HG03103 (cell line): ENCODE measurements at regions not wholly inside any gene's neighbourhood (a gene's known extent, or its start where the extent isn't known, plus 50 kb on each side); places are given as distances from the start of the nearest gene placed in this dataset.
"Not testable (repeated sequence)": the region's sequence is repeated elsewhere in the genome, so short reads cannot be mapped to it uniquely, and the experiment has no call there.

Experiments
- ATAC-seq: cut with Tn5 transposase; IDR thresholded peaks from one replicate; pipeline ENCODE4 v1.9.1; 2021; ENCODE audit warnings: low read depth; ENCODE audit not compliant: unreplicated experiment

DNA sequence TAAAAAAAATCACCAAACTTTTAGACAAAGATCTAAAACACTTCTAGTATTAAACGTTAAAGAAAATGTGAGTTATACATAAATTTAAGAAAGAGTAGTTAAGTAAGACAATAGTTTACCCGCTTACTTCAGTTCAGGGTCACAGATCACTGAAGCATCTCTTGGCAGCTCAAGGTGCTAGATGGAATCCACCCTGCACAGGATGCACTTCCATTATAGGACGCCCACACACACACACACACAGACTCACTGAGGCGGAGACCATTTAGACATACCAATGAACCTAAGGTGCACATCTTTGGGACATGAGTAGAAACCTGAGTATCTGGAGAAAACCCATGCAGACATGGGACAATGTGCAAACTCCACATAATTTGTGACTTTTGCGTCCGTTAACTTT lies 630.6 kb upstream of the ZNF804A start:
- no peak for ATAC-seq

DNA sequence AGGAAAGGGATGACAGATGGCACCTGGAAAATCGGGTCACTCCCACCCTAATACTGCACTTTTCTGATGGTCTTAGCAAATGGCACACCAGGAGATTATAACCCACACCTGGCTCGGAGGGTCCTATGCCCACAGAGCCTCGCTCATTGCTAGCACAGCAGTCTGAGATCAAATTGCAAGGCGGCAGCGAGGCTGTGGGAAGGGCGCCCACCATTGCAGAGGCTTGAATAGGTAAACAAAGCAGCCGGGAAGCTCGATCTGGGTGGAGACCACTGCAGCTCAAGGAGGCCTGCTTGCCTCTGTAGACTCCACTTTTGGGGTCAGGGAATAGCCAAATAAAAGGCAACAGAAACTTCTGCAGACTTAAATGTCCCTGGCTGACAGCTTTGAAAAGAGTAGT lies 622.7 kb upstream of the ZNF804A start:
- not testable (repeated sequence) for ATAC-seq

DNA sequence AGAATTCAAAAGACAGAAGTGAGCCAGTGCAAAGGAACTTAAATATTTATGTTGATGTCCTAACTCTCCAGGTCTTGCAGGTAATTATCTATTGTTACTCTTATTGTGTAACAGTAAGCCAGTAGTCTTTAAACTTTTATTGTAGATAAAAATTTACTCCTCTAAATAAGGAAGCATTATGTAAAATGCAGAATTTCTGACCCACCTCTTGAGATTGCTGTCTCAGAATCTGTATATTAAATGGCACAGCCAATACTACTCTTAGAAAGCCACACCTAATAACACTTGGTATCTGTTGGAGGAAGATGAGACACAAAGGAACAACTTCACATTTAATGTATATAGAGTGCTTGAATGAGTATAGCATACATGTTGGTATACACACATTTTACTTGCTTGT lies 613.5 kb upstream of the ZNF804A start:
- ATAC-seq, result no peak

DNA sequence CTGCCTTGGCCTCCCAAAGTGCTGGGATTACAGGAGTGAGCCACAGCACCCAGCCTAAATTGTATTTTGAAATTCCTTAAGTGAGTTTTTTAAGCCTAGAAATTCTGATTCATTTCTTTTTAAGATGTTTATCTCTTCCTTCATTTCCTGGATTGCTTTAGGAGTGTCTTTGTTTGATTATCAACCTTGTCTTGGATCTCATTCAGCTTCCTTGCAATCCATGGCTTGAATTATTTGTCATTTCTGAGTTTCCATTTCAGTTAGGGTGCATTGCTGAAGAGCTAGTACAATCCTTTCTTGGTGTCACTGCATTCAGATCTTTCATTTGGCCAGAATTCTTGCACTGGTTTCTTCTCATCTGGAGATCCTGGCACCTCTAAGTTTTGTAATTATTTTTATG lies 606.4 kb upstream of the ZNF804A start:
- ATAC-seq, result no peak

DNA sequence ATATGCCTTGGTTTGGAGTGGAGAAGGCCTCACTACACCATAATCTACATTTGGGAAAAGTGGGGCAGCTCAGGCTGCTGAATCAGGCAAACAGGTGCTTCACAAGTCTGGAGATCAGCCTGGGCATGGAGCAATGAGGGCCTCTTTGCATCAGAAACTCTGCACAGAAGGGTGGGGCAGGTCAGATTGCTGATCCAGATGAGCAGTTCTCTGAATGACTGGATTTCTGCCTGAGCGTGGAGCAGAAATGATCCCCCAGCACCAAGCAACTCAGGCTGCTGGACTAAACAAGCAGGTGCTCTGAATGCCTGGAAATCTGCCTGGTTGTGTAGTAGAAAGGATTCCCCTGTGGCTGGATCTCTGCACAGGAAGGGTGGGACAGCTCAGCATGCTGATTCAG lies 605.3 kb upstream of the ZNF804A start:
- no peak for ATAC-seq

DNA sequence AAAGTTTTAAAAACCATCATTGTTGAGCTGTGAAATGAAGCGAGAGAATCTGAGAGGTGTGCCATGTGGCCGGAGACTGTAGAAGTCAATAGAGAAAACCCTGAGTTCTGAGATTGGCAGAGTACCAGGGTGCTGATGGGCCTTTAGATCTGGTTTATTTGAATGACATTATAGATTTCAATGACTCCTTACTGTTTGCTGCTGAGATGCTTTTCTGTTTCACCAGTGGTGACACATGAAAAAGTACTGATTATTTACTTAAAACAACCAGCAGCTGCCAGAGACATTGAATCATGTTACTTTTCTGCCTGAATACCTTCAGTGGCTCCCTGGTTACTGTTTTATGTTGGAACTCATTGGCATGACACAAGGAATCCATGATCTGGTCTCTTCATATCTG lies 602.7 kb upstream of the ZNF804A start:
- no peak for ATAC-seq

DNA sequence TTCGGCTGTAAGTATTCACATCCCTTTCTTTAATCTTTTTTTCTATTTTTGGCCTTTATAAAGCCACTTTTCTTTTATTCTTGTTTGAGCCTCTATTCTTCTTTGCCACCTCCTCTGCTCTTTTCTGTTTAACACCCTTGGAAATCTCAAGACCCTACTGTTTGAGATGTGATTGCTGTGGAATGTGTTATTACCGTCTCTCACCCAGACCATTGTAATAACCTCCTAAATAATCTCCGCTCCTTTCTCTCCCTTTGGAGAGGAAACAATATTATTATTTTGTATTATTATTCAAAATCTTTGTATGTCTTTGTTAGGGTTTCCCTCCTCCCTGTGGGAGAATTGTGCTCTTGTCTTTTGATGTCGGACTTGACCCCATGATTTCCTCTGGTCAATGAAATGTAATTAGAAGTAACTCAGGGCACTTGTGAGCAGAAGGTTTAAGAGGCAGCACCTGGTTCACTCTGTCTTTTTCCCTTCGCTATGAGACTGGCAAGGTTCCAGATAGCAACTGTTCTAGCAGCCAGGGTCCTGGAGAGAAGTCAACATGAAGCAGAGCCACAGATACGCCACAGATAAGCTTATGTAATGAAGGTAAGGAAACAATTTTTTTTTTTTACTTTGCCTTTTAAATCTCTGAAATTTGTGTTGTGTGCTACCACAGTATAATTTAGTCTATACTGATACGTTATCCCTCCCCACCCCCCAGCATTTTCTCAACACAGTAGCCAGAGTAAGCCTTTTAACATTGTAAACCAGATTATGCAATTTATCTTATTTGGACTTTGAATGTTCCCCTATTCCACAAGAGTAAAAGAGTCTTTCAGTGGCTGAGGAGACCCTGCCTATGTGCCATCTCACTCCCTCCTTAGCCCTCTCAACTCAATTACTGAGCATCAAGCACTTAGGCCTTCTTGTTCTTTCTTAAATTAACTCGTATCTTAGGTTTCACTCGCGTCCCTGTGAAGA lies 601.2 kb upstream of the ZNF804A start:
- ATAC-seq, result no peak

DNA sequence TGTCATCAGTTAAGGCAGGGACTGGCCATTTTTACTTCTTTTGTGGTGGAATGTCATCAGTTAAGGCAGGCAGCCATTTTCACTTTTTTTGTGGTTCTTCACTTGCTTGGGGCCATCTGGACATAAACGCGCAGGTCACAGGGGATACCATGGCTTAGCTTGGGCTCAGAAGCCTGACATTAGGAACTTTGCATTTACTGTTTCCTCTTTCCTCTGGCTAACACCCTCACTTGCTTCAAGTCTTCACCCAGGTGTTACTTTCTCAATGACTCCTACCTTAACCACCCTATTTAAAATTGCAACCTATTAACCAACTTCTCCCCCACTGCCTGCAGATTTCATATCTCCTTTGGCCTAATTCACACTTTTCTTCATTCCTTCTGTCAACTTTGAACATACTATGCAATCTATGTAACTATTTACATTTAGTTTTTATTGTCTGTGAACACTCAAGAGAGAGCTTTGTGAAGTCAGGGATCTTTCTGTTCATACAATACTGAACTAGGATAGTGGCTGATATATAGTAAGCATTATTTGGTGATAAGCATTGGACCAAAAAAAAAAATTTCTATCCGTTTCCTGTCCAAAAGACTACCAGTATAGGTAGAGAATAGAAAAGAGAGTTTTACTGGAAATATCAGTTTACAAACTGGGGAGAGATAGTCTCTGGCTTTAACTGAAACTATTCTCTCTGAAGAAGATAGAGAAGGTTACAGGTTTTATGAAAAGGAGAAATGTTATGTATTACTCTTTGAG lies 600.1 kb upstream of the ZNF804A start:
- ATAC-seq, result peak; percentile 48

DNA sequence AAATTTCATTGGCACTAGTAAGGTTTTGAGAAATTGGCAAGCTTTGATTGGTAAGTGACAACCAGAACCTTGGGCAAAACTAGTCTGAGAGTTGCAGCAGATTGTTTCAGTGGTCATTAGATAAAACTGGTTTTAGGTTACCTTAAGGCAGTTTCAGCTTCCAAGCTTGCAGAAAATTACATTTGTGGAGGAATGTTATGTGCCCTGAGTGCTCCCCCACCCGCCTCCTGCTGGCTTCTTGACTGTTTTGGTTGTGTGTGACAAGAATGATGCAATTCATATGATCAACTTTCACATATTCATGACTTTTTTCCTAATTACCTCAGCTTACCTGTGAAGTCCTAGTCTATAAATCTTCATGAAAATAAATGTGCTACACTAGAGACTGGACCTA lies 599.5 kb upstream of the ZNF804A start:
- peak; percentile 20 for ATAC-seq

DNA sequence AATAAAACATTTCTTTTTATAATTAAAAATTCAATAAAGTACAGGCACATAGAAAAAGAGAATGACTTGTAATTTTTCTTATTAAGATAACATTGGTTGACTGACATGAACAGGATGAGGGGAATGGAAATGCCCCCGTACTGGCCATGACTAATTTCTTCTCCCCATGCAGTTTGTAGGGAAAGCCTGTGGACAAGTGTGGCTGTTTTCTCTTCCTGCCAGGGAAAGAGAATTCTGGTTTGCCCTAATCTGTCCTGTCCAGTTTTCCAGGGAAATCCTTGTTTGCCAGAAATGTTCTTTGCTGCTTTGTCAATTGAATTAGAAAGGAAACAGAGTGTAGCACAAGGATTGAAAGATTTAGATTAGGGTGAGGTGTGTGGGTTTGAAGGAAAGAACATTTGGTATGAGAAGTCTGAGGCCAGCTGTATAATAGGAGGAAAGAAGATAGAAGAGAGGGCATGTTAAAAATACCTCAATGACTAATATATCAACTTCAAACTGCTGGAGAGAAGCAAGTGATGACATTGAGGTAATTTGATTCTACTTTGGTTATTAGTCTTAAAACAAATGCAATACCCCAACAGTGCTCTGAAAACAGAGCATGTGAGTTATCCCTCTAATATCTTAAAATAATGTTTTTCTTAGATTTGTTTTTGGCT lies 593.9 kb upstream of the ZNF804A start:
- ATAC-seq, result peak; percentile 69

DNA sequence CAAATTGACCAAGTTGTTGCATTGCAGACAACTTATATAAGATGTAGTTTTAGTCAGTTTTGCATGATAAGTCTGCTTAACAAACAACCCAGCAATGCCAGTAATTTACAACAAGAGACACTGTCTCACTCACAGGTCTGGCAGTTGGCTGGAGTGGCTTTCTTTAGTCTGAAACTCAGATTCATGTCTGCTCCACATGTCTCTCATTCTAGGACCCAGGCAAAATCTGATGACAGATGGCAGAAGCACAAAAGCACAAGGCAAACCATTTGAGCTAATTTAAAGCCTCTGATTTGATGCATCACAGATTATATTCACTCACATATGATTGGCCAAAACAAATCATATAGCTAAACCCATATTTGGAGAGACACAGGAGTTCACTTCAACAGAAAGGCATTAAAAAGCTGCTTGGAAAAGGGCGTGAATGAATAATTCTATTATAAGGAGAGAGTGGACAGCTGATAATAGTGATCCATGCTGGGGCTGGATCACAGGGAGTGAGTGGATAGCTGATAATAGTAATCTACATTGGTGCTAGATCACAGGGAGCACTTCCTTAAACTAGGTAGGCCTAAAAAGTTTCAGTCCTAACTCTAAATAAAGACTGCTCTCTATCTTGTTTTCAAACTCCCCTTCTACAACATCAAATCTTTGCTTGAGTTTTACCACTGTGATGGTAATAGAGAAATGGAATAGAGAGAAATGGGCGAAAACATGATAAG lies 593.2 kb upstream of the ZNF804A start:
- ATAC-seq, result peak; percentile 33

DNA sequence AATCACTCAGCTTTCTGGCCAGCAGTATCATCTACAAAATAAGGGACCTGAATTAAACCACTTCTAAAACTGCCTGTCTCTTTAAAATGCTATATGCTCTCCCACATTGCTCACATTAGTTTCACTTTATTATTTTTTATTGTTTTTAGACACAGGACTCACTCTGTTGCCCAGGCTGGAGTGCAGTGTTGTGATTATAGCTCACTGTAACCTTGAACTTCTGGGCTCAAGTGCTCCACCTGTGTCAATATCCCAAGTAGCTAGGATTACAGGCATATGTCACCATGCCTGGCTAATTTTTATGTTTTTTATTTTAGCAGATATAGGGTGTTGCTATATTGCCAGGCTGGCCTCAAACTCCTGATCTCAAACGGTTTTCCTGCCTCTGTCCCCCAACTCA lies 591.3 kb upstream of the ZNF804A start:
- no peak for ATAC-seq

DNA sequence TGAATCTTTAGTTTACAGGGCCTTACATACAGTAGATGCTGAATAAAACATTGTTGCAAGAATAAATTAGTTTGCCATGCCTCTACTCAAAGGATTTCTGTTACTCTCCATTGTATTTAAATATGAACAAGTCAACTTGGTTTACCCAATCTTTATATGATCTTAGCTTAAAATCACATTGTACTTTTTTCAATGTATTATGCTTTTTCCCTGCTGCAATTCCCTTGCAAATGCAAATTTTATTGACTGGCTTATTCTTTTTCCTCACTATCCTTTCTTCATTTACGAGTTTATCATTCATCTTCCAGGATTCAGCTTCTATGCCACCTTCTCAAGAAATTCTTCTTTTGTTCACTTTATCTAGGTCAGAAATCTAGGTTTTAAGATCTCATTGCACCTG lies 571.4 kb upstream of the ZNF804A start:
- ATAC-seq, result no peak

DNA sequence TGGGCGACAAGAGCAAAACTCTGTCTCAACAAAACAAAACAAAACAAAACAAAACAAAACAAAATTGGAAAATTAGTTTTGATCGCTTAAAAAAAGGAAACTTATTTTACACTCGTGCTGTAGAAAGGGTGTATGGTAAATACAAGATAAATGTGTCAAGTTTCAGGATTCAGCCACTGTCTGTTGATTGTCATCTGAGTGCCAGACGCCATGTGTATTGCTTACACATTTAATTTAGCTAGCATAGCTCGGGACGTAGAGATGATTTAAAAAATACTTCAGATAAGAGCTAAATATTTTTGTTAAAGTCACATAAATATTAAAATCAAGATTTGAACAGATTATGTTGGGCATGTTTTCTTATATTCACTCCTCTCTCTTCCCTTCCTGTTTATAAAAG lies 568.1 kb upstream of the ZNF804A start:
- no peak for ATAC-seq

DNA sequence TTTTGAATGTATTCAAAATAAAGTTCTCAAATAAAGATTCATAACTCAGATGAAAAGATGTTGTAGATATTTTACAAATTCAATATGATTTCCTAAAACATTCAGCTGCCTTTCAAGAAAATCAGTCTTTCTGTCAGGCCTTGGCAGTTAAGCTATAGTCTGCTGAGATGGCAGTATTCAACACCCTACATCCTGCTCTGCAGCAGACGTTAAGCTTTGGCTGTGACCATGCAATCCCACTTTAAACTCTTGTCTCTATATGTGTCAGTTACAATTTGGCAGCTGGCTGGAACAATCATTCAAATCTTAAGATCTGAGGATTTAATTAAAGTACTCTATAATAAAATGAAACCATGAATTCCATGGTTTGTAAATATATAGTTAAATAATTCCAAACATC lies 567.3 kb upstream of the ZNF804A start:
- ATAC-seq, result no peak

DNA sequence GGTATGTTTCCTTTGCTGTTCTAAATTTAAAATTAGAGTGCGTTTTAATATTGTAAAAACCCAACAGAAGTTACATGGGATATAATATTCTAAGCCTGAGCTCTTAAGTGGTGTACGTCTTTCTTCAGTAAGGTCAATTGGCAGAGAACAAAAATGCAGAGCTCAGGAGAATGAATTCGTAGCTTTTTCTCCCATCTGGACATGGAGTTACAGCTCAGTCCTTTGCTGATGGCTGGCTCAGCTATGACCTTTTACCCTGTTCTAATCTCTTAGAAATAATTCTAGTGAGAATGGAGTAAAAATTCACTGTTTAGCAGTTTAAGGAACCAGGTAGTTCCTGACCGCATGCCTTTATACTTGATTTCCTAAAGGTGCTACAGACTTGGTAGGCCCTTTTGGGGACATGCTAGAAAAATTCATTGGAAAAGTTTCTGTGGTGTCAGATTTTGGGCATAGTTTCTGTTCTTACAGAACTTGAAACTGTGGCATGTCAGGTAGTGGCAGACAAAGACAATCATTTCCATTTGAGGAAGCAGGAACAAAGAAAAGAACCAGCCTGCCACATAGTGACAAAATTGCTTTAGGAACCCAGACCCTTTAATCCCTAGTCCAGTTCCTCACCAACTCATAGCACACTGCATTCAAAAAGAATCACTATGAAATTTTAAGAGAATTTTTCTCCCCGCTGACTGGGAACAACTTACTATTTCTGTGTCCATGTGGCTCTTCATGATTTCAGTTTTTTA lies 566.8 kb upstream of the ZNF804A start:
- ATAC-seq, result no peak

DNA sequence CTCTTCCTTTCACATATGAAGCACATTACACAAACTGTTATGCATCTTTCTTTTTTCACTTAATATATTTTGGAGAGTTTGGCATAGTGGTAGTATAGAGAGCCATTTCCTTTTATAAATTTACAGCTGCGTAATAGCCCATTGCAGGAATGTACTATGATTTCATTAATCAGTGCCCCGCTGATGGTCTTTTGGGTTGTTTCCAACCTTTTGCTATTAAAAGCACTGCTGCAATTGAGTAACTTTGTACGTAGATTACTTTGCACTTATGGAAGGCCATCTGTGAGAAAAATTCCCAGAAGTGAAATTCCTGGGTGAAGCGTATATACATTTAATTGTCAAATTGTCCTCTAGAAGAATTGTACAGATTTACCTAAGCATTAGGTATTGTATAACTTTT lies 565.3 kb upstream of the ZNF804A start:
- ATAC-seq, result no peak

DNA sequence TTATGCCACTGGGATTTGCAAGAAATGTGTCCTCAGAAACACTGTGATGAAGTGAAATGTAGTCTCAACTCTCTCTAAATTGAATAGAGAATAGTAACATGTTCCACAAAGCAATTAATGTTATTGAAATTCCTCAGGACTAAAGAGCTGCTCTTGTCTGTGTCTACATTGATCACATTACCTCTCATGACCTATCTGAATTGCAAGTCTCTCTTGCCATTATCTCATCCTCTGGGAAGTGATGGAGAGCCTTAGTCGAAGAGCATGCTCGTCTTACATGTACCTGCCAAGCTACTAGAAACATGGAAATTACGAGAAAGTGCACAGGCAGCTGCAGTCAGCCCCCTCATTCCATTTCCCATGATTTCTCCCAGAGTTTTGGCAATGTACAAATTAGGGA lies 561.1 kb upstream of the ZNF804A start:
- ATAC-seq, result no peak

DNA sequence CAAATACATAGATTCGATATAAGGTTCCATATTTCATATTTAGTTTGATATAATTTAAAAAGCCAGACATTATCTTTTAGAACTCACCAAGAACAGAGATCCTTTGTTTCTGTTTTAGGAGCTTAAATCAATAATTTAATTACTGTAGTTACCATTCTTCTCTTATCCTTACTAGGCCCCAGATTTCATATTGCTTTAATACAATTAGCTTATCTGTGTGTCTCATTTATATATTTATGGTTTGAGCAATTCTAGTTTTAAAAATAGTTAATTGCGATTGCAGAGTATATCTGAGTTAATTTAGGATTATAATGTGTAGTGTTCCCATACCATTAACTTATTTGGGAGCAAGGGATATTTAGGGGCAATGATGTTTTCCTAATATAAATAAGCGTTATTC lies 558.8 kb upstream of the ZNF804A start:
- no peak for ATAC-seq

DNA sequence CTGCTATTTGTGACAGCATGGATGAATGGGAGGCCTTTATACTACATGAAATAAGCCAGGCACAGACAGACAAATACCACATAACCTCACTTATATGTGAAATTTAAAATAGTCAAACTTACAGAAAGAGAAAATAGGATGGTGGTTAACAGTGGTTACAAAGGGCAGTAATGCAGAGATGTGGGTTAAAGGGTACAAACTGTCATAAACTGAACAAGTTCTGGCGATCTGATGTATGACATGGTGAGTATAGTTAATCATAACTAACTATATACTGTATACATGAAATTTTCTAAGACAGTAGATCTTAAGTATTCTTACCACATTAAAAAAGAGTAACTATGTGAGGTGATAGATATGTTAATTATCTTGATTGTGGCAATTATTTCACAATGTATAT lies 558.1 kb upstream of the ZNF804A start:
- no peak for ATAC-seq
